Muscle of back (tissue), 3 donors: ENCODE measurements at regions not wholly inside any gene's neighbourhood (a gene's known extent, or its start where the extent isn't known, plus 50 kb on each side); places are given as distances from the start of the nearest gene placed in this dataset.

ENCODE experiments used
- DNase-seq, 3 donors: peaks; one replicate each; pipeline versions ENCODE4 v3.0.0 to v3.0.0-alpha.2; 2013

- no peak for DNase-seq
Observed at GRCh38 chr2:48912110-48912509, 156.6 kb upstream of the LHCGR start.

DNA sequence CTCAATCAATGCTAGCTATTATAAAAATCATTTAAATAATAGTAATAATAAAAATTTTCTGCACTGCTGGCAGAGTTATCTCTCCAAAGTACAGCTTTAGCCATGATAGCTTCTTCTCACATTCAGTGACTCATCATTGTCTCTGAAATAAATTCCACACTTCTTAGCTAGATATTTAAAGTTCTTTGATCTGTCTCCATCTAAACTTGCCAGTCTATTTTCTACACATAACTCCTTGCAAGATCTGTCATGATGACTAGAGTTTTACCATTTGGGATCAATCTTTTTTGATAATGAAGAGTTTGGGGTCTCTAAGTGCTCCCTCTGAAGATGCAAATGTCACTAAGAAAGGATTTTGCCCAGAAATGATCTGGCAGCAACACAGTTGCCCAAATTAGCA, 155.4 kb upstream of the LHCGR start:
- DNase-seq = no peak

DNA sequence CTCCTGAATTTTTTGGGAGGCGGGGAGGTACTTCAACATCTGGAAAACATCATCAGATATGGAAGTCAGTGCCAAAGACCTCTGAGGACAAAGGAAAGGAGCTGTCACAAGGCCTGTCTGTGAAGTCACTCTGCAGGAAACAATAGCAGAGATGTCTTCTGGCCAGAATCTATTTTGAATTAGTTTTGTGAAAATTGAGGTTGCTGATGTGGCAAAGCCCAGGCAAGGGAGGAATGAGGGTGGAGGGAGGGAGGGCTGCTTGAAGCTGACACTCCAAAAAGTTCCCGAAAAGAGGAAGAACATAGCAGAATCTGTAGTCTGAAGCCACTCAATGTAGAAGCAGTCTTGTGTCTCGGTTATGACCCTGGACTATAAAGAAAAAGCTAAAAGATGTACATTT, 151.1 kb upstream of the LHCGR start:
- DNase-seq = peak; percentile 17 to 86 (median 73)

GRCh38 chr2:48905696-48906095, 150.2 kb upstream of the LHCGR start:
- DNase-seq = peak in 2 of 3 donors; percentile 24 to 42

- no peak for DNase-seq
Observed at GRCh38 chr2:48902521-48902920, 147.0 kb upstream of the LHCGR start.

GRCh38 chr2:48901416-48901815, 145.9 kb upstream of the LHCGR start:
- no peak for DNase-seq

- DNase-seq = no peak
Observed at GRCh38 chr2:48901015-48901343, 145.5 kb upstream of the LHCGR start.

DNA sequence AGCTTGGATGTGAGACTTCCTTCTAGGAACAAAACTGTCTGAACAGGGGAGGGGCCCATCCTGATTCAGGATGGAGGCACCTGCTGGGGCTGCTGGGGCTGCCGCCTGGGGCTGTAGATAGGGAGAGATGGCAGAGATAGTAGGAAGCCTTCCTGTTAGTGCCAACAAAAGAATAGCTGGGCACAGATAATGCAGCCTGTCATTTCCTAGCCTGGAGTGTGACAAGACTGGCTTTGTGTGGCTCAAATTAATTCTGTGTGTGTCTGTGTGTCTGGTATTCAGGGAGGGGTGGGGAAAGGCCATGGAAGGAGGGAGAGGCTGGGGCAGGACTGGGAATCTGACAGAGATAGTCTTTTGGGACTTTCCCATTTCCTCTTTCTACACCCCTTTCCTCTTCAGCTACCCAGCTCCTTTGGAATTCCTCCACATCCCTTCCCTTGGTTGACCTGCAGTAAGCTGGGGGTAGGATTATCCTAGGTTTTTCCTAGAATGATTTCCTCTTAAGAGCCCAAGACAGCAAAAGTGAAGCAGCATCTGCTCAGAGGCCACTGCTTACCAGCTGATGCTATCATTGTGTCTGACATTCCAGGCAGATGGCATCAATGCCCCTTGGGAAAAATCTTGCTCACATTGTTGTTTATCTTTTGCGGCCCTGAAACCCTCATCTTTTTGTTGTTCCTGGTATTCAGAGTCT, 144.9 kb upstream of the LHCGR start:
- no peak for DNase-seq

DNA sequence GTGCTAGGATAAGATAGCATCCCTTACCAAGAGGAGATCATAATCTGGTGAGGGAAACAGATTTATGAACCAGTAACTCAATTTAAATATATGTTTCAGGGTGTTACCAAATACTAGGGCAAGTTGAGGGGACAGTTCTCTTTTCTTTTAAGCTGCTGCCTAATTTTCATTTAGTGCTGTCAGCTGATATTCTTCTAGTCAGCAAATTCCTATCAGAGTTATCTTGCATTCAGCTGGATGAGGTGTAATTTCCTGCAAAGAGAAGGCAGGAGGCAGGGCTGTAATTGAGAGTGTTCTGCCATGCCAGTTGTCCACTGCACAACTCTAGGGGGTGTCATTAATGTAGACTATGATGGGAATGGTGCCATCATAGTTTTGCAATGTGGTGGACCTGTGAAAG, 141.3 kb upstream of the LHCGR start:
- DNase-seq = no peak

- DNase-seq = no peak
Observed at GRCh38 chr2:48890454-48891131, 135.1 kb upstream of the LHCGR start.

GRCh38 chr2:48888066-48888465, 132.5 kb upstream of the LHCGR start:
- DNase-seq = no peak

DNA sequence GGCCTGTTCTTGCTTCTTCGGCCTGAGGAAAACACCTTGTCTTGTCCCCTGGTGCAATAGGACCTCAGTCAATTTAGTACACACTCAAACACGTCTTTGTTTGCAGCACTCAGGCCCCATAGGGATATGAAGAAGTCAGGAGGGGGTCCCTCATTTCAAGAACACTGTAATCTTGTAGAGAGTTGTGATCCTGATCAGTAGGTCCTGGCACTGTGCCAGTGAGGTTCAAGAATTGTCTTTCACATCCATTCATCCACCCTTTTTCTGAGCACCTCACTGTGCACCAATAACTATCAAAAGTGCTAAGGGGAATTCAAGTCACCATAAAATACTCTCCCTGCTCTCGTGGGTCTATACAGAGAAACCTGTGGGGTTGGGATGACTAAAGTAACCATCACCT, 131.4 kb upstream of the LHCGR start:
- DNase-seq = no peak

GRCh38 chr2:48885841-48886240, 130.3 kb upstream of the LHCGR start:
- no peak for DNase-seq

GRCh38 chr2:48883661-48884060, 128.1 kb upstream of the LHCGR start:
- no peak for DNase-seq

- DNase-seq = no peak
Observed at GRCh38 chr2:48874282-48874681, 118.8 kb upstream of the LHCGR start.

- no peak for DNase-seq
Observed at GRCh38 chr2:48873666-48874065, 118.1 kb upstream of the LHCGR start.

GRCh38 chr2:48870942-48871341, 115.4 kb upstream of the LHCGR start:
- DNase-seq = no peak

GRCh38 chr2:48870503-48870902, 115.0 kb upstream of the LHCGR start:
- no peak for DNase-seq

DNA sequence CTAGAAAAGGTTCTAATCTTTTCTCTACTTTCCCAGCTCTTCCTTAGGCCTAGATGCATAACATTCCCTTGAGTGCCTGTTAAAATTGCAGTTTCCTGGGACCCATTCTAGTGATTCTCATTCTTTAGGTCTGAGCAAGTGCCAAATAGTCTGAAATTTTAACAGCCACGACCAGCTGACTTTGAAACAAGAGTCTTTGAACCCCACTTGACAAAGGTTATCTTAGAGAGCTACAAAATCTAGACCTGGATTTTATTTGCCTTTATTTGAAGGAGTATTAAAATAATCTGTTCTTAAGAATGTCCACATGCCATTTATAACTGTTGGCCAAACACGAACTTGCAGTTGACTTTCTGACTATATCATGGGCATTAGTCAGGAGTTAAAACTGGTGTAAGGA, 110.2 kb upstream of the LHCGR start:
- DNase-seq = no peak

DNA sequence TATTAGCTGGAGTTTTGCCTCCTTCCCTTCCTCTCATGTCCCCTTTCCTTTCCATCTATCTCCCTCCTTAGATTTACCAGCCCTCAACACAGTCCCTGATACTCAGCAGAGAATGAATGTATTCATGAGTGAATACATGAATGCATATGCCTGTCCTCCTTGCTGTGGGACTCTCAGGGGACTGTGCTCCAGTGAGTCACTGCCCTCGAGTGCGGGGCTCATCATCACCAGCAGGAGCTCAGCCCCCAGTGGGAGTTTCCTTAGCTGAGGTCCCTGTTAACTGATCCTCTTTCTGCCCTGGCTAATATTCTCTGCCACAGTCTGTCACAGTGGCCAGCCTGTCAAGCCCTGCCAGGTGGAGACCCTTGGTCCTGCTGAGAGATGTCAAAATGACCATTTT, 104.9 kb upstream of the LHCGR start:
- no peak for DNase-seq

- DNase-seq = no peak
Observed at GRCh38 chr2:48856657-48857056, 101.1 kb upstream of the LHCGR start.

- DNase-seq = no peak
Observed at GRCh38 chr2:48856144-48856543, 100.6 kb upstream of the LHCGR start.

- DNase-seq = no peak
Observed at GRCh38 chr2:48855142-48855541, 99.6 kb upstream of the LHCGR start.

- no peak for DNase-seq
Observed at GRCh38 chr2:48854681-48855080, 99.2 kb upstream of the LHCGR start.
